ENCODE measurements at regions not wholly inside any gene's neighbourhood (a gene's known extent, or its start where the extent isn't known, plus 50 kb on each side); places are given as distances from the start of the nearest gene placed in this dataset.

DNA sequence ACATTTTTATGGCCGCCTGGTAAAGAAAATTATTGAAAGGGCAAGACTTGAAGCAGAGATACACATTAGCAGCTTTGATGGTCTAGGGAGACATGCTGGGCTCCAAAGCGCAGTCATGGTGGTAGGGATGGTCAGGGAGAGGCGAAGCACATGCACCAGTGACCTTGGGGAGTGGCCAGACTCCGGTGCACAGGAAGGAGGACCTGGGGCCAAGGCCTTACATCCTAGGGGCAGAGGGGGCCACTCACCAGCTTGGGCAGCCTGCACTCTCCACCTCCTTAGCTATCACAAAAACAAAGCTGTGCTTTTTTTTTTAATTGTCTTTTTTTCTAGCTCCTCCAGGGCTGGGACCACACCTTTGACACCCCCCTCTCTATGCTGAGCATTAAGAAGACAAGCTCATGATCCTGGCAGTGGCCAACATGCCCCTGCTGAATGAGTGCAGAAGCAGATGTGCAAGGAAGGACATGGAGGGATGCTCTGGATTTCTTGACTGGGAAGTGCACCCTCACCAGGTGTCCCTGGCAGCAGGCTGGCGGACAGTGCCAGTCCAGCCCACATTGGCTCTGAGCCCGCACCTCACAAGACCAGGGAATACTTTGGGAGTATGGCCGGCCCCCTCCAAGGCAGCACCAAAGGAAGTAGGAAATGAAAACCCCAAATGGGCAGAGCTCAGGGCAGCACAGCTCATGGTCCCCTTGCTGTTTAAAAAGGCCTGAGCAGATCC lies 619.9 kb downstream of the TBC1D22A start:
- no peak for DNase-seq

DNA sequence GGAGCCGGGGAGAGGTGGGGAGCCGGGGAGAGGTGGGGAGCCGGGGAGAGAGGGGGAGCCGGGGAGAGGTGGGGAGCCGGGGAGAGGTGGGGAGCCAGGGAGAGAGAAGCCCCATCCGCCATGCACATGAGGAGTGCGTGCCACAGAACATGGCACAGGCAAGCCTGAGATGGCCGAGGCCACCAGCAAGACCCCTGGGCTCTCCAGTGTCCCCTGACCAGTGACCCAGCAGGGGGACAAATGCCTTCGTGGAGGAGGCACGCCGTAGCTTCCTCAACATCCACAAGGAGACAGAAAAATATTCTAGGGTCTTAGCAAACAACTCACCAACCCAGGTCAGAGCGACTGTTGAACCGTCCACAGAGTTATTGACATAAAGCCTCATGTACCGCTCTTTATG lies 618.8 kb downstream of the TBC1D22A start:
- no peak for DNase-seq

DNA sequence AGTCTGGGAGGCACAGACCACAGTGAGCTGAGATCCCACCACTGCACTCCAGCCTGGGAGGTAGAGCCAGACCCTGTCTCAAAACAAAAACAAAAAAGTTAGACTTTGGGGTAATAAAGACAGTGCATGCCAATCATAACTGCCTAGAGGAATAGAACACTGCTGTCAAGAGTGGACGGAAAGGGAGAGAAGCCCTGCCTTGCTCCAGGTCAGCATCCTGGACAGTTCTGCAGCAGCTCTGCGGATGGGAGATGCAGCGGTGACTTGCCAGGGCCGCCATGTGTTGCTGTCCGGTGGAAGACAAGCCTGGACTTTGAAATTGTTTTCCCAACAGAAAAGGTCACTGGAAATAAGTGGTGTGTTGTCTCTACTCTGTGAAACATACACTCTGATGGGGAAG lies 618.2 kb downstream of the TBC1D22A start:
- no peak for DNase-seq

DNA sequence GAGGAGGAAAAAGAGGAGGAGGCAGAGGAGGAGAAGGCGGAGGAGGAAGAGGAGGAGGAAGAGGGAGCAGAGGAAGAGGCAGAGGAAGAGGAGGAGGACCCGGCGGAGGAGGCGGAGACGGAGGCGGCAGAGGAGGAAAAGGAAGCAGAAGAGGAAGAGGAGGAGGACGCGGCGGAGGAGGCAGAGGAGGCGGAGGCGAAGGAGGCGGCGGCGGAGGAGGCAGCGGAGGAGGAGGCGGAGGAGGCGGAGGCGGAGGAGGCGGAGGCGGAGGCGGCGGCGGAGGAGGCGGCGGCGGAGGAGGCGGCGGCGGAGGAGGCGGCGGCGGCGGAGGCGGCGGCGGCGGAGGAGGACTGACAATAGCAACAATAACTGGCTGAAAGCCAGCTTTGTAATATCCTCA lies 616.6 kb downstream of the TBC1D22A start:
- DNase-seq = no peak

DNA sequence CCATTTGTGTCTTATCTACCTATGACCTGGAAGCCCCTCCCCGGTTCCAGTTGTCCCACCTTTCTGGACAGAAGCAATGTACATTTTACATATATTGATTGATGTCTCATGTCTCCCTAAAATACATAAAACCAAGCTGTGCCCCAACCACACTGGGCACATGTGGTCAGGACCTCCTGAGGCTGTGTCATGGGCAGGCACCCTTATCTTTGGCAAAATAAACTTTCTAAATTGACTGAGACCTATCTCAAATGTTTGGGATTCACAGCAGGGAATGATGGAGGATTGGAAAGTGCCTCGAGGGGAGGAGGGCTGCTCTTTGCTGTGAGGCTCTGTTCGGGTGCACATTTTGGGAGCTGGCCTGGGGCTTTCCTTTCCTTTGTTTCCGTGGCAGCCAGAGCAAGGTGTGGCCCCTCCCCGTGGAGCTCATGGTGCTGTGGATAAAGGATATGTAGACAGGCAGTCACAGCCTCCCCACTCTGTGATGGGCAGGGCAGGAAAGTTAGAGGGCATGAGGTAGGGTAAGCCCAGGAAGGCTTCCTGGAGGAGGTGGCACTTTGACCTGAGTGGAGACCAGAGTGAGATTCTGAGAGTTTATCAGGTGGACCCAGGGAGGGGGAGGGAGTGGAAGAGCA lies 615.6 kb downstream of the TBC1D22A start:
- DNase-seq = no peak

DNA sequence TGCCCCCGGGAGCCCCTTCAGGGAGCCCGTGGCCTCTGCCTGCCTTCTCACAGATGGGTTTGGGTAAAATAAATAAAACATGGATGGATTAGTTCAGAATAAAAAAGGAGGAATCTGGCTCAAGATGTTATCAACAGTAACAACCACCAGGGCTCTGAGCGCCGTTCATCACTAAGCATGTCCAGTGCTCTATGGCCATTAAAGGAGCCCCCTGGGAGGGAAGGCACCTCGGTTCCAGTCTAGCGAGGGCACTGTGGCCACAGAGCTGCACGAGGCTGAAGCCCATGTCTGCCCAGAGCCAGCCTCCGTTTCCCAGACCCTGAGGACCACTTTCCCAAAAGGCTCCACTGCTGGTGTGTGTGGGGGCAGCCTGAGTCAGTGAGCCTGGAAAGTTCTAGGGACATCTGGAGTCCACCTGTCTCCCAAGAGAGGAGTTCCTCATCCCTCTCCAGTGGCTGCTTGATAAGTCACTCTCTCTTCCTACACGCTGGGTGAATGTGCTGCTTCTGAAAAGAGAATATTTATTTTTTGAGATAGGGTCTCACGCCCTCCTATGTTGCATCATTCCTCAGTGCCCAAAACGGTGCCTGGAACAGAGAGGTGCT lies 614.6 kb downstream of the TBC1D22A start:
- DNase-seq = no peak

DNA sequence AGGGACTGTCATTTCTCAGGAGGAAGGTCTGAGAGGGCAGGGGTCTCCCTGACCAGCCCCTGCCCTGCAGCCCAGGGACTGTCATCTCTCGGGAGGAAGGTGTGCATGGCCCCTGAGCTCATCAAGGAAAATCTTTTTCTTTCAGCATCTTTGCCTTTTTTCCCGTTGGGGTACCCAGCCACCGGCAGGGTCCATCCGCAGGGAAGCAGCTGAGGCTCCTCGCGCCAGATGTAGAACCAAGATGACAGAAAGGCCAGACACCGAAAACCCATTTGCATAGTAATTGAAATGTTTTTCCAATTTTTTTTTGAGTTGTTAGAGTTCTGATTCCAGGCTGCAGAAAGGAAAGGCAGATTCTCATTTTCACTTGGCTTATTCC lies 613.9 kb downstream of the TBC1D22A start:
- DNase-seq = no peak

DNA sequence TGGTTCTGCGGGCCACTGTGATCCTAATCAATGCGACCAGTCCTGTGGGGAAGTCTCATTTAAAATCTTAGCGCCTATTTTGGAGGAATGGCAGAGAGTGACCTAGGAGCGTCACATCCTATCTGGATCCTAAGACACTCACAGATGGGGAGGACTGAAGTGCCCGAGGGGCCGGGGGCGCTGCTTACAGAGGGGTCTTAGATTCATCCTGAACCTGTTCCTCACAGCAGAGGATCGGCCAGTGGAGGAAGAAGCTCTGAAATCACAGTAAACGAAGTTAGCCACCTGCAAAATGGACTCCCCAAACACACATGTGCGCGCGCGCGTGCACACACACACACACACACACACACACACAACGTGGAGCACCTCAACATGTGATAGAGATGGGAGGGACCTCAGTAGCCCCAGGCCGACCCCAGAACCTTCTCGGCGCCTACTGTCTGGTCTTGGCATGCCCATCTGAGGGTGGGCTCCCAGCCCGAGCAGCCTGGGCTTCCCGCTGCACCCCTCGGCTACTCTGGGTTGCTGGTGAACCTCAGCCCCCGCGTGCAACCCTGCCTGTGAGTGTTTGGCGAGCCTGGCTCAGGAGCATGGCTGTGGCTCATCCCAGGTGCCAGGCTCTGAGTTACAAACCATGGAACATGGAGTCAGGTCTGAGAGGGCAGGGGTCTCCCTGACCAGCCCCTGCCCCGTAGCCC lies 613.3 kb downstream of the TBC1D22A start:
- DNase-seq = no peak

DNA sequence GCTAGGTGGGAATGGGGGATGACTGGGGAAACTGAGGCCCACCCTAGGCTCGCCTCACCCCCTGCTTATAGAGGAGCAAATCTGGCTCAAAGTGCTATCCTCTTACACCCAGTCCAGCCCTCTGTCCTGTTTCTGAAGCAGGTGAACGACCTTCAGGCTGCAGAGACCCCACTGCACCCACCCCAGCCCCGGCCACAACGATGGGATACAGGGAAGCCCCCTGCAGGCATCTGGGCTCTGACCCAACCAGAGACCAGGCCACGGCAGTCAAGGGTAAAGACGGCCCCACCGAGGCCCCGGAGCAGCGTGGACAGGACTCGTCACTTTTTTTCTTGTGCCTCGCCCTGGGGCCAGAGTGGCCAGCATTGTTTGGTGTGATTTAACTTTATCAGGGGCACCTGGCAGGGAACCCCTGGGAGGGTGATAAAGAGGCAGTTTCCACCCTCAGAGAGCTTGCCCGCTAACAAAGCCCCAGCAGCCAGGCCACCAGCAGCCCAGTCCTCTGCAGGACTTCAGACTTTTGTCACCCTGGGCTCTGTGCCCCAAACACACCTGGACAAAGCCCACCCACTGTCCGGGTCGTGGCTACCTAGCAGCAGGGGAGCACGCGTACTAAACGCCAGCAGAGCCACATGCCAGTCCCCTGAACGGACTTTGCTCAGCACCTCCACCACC lies 612.6 kb downstream of the TBC1D22A start:
- no peak for DNase-seq

DNA sequence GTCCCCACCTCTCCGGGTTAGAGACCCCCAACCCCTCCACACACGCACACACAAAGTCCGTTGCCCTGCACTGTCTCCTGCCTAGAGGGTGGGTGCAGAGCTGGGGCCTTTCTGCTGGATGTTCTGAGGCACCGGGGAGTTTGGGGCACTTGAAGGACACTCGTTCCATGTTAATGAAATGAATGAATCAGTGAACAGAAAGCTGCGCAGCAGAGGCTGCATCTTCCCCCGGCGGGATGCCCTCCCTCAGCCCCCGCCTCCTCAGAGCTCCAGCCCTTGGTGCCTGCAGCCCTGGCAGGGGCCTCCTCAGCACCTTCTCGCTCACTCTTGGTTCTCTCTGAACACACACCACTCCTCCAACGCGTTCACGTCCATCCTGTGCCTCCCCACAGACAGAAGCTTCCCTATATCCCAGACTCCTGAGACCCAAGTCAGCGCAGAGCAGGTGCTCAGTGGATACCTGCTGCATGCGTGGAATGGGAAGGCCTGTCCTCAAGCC lies 611.9 kb downstream of the TBC1D22A start:
- DNase-seq = no peak

DNA sequence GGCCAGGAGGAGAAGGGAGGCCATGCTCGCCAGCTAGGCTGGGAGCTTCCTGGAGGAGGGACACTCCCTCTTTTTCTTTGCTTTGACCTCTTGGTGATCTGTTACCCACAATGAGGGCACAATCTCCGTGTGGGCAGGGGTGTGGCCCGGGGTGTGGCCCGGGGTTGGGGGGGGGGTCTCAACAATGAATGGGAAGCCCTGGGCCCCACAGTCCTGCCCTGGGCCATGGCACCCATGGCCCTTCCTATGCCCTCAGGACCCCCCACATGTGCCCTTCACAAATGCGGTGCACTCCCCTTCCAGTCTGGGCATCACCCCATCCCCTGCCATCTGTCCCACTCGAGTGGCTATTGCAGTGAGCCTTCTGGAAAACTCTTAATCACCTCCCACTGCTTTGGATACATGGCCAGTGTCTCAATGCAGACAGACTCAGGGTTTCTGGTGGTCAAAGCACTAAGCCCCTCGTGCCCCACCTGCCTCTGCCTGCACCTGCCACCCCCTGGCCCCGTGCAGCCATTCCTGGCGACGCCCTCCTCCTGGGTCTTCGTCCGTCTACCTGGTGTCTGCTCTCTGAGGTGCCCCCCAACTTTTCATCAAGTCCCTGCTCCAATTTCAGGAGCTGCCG lies 611.3 kb downstream of the TBC1D22A start:
- no peak for DNase-seq

DNA sequence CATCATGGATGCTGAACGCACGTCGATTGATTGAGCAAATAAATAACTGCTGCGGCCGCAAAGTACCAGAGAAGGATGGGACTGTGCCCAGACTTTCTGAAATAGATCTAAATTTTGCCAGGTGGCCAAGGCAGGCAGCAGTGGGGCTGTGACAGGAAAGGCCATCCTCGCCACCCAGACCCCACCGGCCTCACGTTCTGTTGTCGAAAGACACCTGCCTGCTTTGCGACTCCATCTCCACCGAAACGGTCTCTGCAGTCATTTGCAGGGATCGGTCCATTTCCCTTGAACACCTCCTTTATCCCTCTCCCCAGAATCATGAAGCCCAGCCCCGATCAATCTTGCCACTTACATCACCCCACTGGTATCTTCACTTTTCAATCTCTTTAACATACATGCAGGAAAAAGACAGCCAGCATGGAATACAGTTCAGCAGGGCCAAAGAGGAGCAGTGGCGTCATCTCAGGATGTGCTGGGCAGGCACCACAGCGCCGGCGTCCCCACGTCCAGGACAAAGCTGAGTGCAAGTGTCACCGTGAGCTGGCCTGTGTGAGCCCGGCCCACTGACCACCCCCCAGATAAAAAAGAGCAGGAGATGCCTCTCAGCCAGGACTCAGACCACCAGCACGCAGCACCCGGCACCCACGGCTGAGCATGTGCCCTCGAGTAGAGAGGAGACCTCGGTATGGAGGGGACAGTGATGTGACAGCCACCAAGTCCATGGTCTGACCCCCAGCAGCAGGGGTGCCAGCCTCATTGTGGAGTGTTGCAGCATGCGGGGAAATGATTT lies 610.3 kb downstream of the TBC1D22A start:
- no peak for DNase-seq

DNA sequence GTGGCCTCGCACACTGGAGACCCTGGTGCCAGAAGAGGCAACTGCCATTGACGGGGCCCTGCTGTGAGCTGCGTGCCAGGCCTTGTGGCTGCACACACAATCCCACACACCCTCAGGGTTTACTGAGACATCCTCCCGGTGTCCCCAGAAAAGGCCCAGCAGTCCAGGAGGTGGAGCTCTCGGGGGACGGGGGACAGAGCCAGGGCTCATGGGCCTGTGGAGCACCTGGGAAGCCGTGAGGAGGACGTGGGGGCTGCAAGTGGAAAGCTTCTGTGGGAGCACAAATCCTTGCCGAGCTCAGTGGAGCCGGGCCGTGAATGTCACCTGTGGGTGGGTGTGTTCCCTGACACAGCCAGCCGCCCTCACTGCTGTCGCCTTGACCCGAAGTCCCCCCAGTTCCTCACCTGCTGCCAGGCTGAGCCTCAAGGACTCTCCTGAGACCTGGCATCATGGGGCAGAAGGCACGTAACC lies 609.7 kb downstream of the TBC1D22A start:
- DNase-seq = no peak

DNA sequence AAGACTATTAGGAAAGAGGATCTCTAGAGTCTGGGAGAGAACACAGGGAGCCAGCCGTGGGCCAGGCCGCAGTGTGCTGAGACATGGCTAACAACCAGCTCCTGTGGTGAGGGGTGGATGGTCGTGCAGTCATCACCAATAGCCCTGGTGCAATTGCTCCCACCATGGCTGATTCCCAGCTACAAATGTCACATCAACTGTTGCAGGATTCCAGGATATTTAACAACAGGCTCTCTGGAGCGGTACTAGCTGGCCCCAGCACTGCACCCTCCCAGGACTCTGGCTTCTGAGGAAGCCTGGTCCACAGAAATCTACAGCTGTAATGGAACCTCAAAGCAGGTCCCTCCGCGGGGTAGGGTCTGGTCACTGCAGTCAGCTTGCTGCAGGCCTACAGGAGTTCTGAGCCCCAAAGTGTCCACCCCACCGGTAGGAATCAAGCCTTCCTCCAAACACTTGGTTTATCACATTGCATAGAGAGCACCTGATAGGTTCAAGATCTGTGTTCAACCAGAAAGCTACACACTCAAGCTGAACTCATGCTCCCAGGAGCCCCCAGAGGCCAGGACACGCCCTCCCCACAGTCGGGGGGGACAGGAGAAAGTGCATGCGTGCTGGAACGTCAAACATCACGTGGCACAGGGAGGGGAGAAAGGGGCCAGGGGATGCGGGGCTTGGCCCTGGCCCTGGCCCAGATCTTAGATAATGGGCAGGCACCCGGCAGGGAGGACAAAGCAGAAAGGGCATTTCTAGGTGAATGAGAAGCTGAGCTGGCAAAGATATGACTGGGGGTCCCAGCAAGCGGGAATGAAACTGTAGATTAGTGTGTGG lies 609.0 kb downstream of the TBC1D22A start:
- DNase-seq = no peak

DNA sequence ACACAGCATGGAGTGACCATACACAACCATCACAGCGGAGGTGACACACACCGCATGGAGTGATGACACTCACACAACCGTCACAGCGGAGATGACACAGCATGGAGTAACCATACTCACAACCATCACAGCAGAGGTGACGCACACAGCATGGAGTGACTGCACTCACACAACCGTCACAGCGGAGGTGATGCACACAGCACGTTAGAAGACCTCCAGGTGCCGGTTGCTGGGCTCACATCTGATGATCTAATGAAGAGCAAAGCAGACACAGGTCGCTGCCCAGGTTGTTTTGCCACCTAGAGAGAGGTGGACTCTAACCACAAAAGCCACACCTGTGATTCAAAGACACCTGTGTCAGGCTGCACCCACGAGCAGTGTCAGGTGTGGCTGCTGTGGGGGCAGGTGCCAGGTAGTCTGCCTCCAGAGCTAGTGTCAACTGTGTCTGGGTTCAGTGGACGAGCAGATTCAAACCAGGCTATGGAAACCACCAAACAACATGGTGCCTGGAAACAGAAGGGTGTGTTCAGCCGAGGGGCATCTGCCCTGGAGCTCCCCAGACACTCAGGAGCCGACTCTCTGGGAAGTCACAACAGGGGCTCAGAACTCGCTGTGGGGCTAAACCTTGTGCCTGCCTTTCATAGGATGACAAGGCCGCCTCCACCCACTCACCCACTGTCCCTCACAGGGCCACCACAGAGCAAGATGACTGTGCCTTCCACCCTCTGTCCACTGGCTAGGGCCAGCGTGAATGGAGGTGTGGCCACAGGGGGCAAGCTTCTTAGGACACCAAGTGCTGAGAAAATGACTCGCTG lies 608.2 kb downstream of the TBC1D22A start:
- DNase-seq = no peak

DNA sequence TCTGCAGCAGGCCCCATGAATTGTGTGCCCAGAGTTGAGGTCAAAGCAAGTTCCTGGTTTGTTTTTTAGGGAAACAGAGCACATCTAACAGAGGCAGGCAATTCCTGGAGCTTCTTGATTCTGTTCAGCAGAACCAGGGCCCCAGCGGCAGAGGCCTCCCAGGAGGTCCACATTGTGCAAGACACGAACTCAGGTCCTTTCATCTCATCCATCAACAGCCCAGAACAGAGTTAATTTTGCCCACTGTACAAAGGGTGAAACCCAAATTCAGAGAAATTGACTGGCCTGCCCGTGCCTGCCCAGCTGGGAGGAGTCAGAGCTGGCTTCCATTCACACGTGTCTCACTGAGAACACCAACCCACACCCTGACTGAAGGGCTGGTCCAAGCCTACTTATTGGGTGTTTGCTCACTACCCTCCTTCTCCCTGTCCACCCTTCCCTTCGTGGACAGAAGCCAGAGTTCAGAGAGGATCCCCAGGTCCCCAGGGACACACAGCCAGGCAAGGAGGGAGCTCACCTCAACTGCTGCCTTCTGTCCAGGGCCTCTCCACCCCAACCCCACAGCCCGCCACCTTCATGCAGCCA lies 607.1 kb downstream of the TBC1D22A start:
- no peak for DNase-seq

DNA sequence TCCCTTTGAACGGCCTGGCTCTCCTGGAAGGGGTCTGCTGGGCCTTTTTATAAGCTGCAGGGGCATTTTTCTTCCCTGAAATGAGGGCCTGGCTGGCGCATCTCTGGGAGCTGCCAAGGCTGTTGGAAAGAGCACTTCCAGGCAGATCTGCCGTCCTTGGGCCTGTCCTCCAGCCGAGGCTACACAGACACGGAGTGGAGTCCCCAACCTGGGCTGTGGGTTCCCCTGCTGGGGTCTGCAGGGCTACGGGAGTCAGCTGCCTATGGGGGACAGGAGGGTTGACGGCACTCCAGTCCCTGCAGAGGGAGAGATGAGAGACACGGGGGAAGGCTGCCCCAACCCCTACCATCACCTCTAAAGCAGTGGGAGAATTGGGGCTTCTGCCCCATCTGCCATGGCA lies 606.6 kb downstream of the TBC1D22A start:
- DNase-seq = no peak
